NB4 (cell line): ENCODE measurements at regions not wholly inside any gene's neighbourhood (a gene's known extent, or its start where the extent isn't known, plus 50 kb on each side); places are given as distances from the start of the nearest gene placed in this dataset.

Source experiments
- MYC ChIP-seq: IDR thresholded peaks from 2 replicates; pipeline ENCODE4 v1.6.1; 2011; ENCODE audit warnings: low read depth, low read length
- POLR2A ChIP-seq: IDR thresholded peaks from 2 replicates; pipeline ENCODE4 v1.6.1; 2011; ENCODE audit warnings: mild to moderate bottlenecking; ENCODE audit not compliant: insufficient read length; ENCODE audit errors: extremely low read depth
- TF ChIP-seq, protein P1 (sequence below): IDR thresholded peaks from one replicate; pipeline ENCODE4 v1.5.1; 2012; ENCODE audit warnings: low read depth, low read length
- TF ChIP-seq, protein P2 (sequence below): IDR thresholded peaks from 2 replicates; pipeline ENCODE4 v1.6.1; 2011; ENCODE audit warnings: low read depth, low read length

DNA sequence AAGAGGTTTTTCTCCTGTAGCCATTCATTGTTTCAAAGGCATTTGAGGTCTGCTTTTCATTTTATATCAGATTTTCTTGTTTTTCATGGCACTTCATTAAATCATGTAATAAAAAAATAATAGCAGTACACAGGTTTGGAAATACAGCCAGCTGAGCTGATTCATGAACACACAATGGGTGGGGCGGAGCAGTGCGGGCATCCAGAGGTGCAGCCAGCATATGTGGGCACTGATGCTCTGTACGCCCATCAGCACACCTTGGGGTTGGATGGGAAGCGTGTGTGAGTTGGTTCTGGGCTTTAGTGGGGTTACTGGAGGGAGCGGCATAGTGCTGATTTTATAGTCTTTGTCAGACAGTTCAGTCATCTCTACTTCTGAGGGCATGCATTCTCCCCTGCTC is 54.2 kb upstream of the IRX4 start:
- TF ChIP-seq POLR2A (no peak), MYC (no peak)
- TF ChIP-seq, protein P1, sequence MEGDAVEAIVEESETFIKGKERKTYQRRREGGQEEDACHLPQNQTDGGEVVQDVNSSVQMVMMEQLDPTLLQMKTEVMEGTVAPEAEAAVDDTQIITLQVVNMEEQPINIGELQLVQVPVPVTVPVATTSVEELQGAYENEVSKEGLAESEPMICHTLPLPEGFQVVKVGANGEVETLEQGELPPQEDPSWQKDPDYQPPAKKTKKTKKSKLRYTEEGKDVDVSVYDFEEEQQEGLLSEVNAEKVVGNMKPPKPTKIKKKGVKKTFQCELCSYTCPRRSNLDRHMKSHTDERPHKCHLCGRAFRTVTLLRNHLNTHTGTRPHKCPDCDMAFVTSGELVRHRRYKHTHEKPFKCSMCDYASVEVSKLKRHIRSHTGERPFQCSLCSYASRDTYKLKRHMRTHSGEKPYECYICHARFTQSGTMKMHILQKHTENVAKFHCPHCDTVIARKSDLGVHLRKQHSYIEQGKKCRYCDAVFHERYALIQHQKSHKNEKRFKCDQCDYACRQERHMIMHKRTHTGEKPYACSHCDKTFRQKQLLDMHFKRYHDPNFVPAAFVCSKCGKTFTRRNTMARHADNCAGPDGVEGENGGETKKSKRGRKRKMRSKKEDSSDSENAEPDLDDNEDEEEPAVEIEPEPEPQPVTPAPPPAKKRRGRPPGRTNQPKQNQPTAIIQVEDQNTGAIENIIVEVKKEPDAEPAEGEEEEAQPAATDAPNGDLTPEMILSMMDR = no peak
- TF ChIP-seq, protein P2, sequence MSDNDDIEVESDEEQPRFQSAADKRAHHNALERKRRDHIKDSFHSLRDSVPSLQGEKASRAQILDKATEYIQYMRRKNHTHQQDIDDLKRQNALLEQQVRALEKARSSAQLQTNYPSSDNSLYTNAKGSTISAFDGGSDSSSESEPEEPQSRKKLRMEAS = no peak
